ENCODE measurements at regions not wholly inside any gene's neighbourhood (a gene's known extent, or its start where the extent isn't known, plus 50 kb on each side); places are given as distances from the start of the nearest gene placed in this dataset.

GRCh38 chr18:30658306-30658705 lies 384.2 kb downstream of the DSC3 start:
- Histone ChIP-seq H3K9ac (no peak overlapping the region), H3K4me2 (no peak overlapping the region), H3K36me3 (no peaks in the 10 kb centered on the region), H3K27ac (no peak overlapping the region), H3K27me3 (no peaks in the 10 kb centered on the region), H3K4me3 (no peak overlapping the region), H4K20me1 (no peaks in the 10 kb centered on the region), H3K9me3 (peaks cover 9% of the 10 kb centered on the region), H3K4me1 (no peaks in the 10 kb centered on the region)
- TF ChIP-seq Cebpa-rat (IDR thresholded peaks at IDR 0.05): no peak

- Histone ChIP-seq H3K27me3 (no peaks in the 10 kb centered on the region), H3K4me1 (no peaks in the 10 kb centered on the region), H3K4me2 (no peak overlapping the region), H3K9ac (no peak overlapping the region), H3K9me3 (no peaks in the 10 kb centered on the region), H3K4me3 (no peak overlapping the region), H4K20me1 (no peaks in the 10 kb centered on the region), H3K36me3 (no peaks in the 10 kb centered on the region), H3K27ac (no peak overlapping the region)
- no peak for TF ChIP-seq Cebpa-rat (IDR thresholded peaks at IDR 0.05)
Observed at GRCh38 chr18:30652387-30652786, 390.2 kb downstream of the DSC3 start.

GRCh38 chr18:30650499-30650898 lies 392.0 kb downstream of the DSC3 start:
- H3K27ac ChIP-seq: no peak overlapping the region
- H4K20me1 ChIP-seq: no peaks in the 10 kb centered on the region
- H3K9me3 ChIP-seq: no peaks in the 10 kb centered on the region
- no peak overlapping the region for H3K9ac ChIP-seq
- no peak overlapping the region for H3K4me2 ChIP-seq
- H3K4me3 ChIP-seq: no peak overlapping the region
- no peaks in the 10 kb centered on the region for H3K4me1 ChIP-seq
- no peaks in the 10 kb centered on the region for H3K36me3 ChIP-seq
- TF ChIP-seq Cebpa-rat (IDR thresholded peaks at IDR 0.05): no peak
- no peaks in the 10 kb centered on the region for H3K27me3 ChIP-seq

- Histone ChIP-seq H3K27me3 (no peaks in the 10 kb centered on the region), H3K9ac (no peak overlapping the region), H3K4me1 (no peaks in the 10 kb centered on the region), H3K27ac (no peak overlapping the region), H3K36me3 (no peaks in the 10 kb centered on the region), H3K9me3 (no peaks in the 10 kb centered on the region), H4K20me1 (no peaks in the 10 kb centered on the region), H3K4me3 (no peak overlapping the region), H3K4me2 (no peak overlapping the region)
- TF ChIP-seq Cebpa-rat (IDR thresholded peaks at IDR 0.05): no peak
Observed at GRCh38 chr18:30644158-30644557, 398.4 kb downstream of the DSC3 start.

- Histone ChIP-seq H3K4me1 (no peaks in the 10 kb centered on the region), H4K20me1 (no peaks in the 10 kb centered on the region), H3K4me3 (no peak overlapping the region), H3K9ac (no peak overlapping the region), H3K4me2 (no peak overlapping the region), H3K9me3 (no peaks in the 10 kb centered on the region), H3K27ac (no peak overlapping the region), H3K36me3 (no peaks in the 10 kb centered on the region), H3K27me3 (no peaks in the 10 kb centered on the region)
- TF ChIP-seq Cebpa-rat (IDR thresholded peaks at IDR 0.05): no peak
Observed at GRCh38 chr18:30639361-30639760, 403.2 kb downstream of the DSC3 start.

- Histone ChIP-seq H3K4me1 (no peaks in the 10 kb centered on the region), H3K27me3 (no peaks in the 10 kb centered on the region), H3K36me3 (no peaks in the 10 kb centered on the region), H3K4me2 (no peak overlapping the region), H3K27ac (no peak overlapping the region), H3K9ac (no peak overlapping the region), H3K4me3 (no peak overlapping the region), H4K20me1 (no peaks in the 10 kb centered on the region), H3K9me3 (no peaks in the 10 kb centered on the region)
- TF ChIP-seq Cebpa-rat (IDR thresholded peaks at IDR 0.05): no peak
Observed at GRCh38 chr18:30634249-30634648, 408.3 kb downstream of the DSC3 start.

- Histone ChIP-seq H3K9me3 (no peaks in the 10 kb centered on the region), H3K27me3 (no peaks in the 10 kb centered on the region), H3K27ac (no peak overlapping the region), H3K36me3 (no peaks in the 10 kb centered on the region), H4K20me1 (no peaks in the 10 kb centered on the region), H3K4me1 (no peaks in the 10 kb centered on the region), H3K4me3 (no peak overlapping the region), H3K4me2 (no peak overlapping the region), H3K9ac (no peak overlapping the region)
- TF ChIP-seq Cebpa-rat (IDR thresholded peaks at IDR 0.05): no peak
Observed at GRCh38 chr18:30632071-30632698, 410.4 kb downstream of the DSC3 start.

GRCh38 chr18:30625961-30626360 lies 416.6 kb downstream of the DSC3 start:
- TF ChIP-seq Cebpa-rat (IDR thresholded peaks at IDR 0.05): no peak
- Histone ChIP-seq H3K4me3 (no peak overlapping the region), H3K27ac (no peak overlapping the region), H3K9ac (no peak overlapping the region), H4K20me1 (no peaks in the 10 kb centered on the region), H3K4me1 (no peaks in the 10 kb centered on the region), H3K27me3 (no peaks in the 10 kb centered on the region), H3K4me2 (no peak overlapping the region), H3K9me3 (no peaks in the 10 kb centered on the region), H3K36me3 (no peaks in the 10 kb centered on the region)

GRCh38 chr18:30623401-30624065 lies 419.0 kb downstream of the DSC3 start:
- Histone ChIP-seq H3K27me3 (no peaks in the 10 kb centered on the region), H3K4me1 (no peaks in the 10 kb centered on the region), H3K4me2 (no peak overlapping the region)

GRCh38 chr18:30622635-30623034 lies 419.9 kb downstream of the DSC3 start:
- H3K4me2 ChIP-seq: no peak overlapping the region
- H3K4me1 ChIP-seq: no peaks in the 10 kb centered on the region
- H4K20me1 ChIP-seq: no peaks in the 10 kb centered on the region
- no peaks in the 10 kb centered on the region for H3K27me3 ChIP-seq
- H3K4me3 ChIP-seq: no peak overlapping the region
- TF ChIP-seq Cebpa-rat (IDR thresholded peaks at IDR 0.05): no peak
- H3K36me3 ChIP-seq: no peaks in the 10 kb centered on the region
- H3K27ac ChIP-seq: no peak overlapping the region
- no peak overlapping the region for H3K9ac ChIP-seq
- H3K9me3 ChIP-seq: no peaks in the 10 kb centered on the region

More at GRCh38 chr18:30623401-30624065, 419.0 kb downstream of the DSC3 start:
- no peaks in the 10 kb centered on the region for H4K20me1 ChIP-seq
- no peaks in the 10 kb centered on the region for H3K9me3 ChIP-seq
- H3K9ac ChIP-seq: no peak overlapping the region
- no peak overlapping the region for H3K27ac ChIP-seq
- TF ChIP-seq Cebpa-rat (IDR thresholded peaks at IDR 0.05): no peak
- no peaks in the 10 kb centered on the region for H3K36me3 ChIP-seq
- H3K4me3 ChIP-seq: no peak overlapping the region
